Right lobe of liver (tissue), 6 donors: ENCODE measurements at regions not wholly inside any gene's neighbourhood (a gene's known extent, or its start where the extent isn't known, plus 50 kb on each side); places are given as distances from the start of the nearest gene placed in this dataset.

ENCODE experiments used
- ATAC-seq, 4 donors: fragments of 200-7000 bp; cut with Tn5 transposase; one replicate each; pipeline ENCODE4 v1.9.1; 2020; ENCODE audit warnings: mild to moderate bottlenecking in 4 of 4, moderate library complexity in 4 of 4
- DNase-seq, 3 donors: peaks; one replicate each; pipeline ENCODE4 v3.0.0-alpha.2; 2020
- H3K27ac ChIP-seq, 3 donors: fragments of 200-600 bp; one replicate each; pipeline ENCODE4 v1.8.0; 2022
- H3K27me3 ChIP-seq, 2 donors: fragments of 200-600 bp; one replicate each; pipeline ENCODE4 v1.8.0; 2022
- H3K36me3 ChIP-seq, 4 donors: fragments of 200-600 bp; sonication (generic) in 1 of 4; one replicate each; pipeline versions ENCODE4 v1.5.1 to v1.8.0; 2017 to 2022; ENCODE audit warnings: control low read depth in 1 of 4
- H3K4me1 ChIP-seq, 4 donors: fragments of 200-600 bp; sonication (generic) in 1 of 4; one replicate each; pipeline versions ENCODE4 v1.5.1 to v1.8.0; 2017 to 2022; ENCODE audit warnings: control low read depth in 1 of 4
- H3K4me3 ChIP-seq, 3 donors: fragments of 200-600 bp; one replicate each; pipeline ENCODE4 v1.8.0; 2022
- H3K9me3 ChIP-seq, 4 donors: fragments of 200-600 bp; sonication (generic) in 1 of 4; one replicate each; pipeline versions ENCODE4 v1.5.1 to v1.8.0; 2017 to 2022; ENCODE audit warnings: control low read depth in 1 of 4
- POLR2A ChIP-seq: fragments of 450-650 bp; IDR thresholded peaks from one replicate; pipeline ENCODE4 v1.6.1; 2017; ENCODE audit warnings: antibody characterized with exemption, mild to moderate bottlenecking
- WGBS: methylation state at CpG from one replicate; pipeline ENCODE4 v1.1.6; 2018; ENCODE audit warnings: low coverage, low lambda C conversion rate; ENCODE audit not compliant: insufficient coverage; ENCODE audit errors: missing lambda C conversion rate; 5-methylcytosine and 5-hydroxymethylcytosine counted together
- intact Hi-C, 2 donors: fragments of 100-400 bp; cut with DNase I; formaldehyde crosslinking; loops; one replicate each; pipeline versions ENCODE4 v1.11.2 to v1.14.1; 2022
- TF ChIP-seq, protein P1 (sequence below), 4 donors: fragments of 200-600 bp in 3 of 4; fragments of 450-650 bp in 1 of 4; IDR thresholded peaks; one replicate each; pipeline versions ENCODE4 v1.5.1 to v1.8.0; 2016 to 2022; ENCODE audit warnings: antibody characterized with exemption in 4 of 4, mild to moderate bottlenecking in 2 of 4
- donor health status: DM: no; HTN: yes; CAD: no.
- donor health status: DM: no; HTN: no; CAD: no.
- donor health status: DM: no; HTN: no; CAD: no.
- donor health status: DM: no; HTN: yes; CAD: no.
- donor health status: DM: no; HTN: yes; CAD: no.

DNA sequence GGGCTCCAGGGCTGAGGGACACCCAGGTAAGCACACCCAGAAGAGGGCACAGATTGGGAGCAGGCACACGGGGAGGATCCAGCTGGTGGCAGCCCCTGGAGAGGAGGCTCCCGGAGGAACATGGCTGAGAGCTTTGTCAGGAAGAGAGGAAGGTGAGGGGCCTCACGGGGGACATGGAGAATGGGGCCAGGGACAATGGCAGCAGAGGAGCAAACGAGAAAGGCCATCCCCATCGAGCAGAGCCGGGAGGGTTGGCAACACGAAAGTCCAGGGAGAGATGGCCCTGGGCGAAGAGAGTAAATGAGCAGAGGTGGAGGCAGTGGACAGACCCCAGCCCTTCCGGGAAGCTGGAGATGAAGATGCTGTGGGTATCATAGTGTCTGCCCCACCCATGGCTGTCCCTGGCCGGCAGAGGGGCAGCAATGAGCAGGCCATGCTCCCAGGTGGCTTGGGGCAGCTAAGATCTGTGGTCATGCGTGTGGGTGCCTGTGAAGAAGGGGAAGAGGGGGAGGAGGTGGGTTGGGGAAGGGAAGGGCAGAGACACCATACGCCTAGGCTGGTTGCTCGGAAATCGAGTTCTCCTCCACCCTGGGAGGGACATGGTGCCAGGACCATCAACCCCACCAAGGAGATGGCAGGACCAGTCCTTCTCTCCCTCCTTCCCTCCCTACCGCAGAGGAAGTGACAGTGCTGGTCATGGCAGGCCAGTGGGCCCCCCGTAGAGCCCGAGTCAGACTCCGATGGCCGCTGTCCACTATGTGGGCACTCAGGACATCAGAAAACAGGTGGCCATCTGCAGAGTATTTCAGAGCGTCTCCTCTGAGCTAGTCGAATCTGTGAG is 191.7 kb downstream of the NDUFA10 start:
- intact Hi-C loops, result no loop called here
- Histone ChIP-seq H3K27ac (no peak overlapping the region), H3K4me1 (no peaks in the 10 kb centered on the region), H3K9me3 (no peaks in the 10 kb centered on the region), H3K27me3 (no peaks in the 10 kb centered on the region), H3K36me3 (no peaks in the 10 kb centered on the region), H3K4me3 (no peak overlapping the region)
- TF ChIP-seq, protein P1, sequence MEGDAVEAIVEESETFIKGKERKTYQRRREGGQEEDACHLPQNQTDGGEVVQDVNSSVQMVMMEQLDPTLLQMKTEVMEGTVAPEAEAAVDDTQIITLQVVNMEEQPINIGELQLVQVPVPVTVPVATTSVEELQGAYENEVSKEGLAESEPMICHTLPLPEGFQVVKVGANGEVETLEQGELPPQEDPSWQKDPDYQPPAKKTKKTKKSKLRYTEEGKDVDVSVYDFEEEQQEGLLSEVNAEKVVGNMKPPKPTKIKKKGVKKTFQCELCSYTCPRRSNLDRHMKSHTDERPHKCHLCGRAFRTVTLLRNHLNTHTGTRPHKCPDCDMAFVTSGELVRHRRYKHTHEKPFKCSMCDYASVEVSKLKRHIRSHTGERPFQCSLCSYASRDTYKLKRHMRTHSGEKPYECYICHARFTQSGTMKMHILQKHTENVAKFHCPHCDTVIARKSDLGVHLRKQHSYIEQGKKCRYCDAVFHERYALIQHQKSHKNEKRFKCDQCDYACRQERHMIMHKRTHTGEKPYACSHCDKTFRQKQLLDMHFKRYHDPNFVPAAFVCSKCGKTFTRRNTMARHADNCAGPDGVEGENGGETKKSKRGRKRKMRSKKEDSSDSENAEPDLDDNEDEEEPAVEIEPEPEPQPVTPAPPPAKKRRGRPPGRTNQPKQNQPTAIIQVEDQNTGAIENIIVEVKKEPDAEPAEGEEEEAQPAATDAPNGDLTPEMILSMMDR (IDR thresholded peaks at IDR 0.05), result no peak
- TF ChIP-seq POLR2A, result no peak
- no peak for ATAC-seq
- 78% methylated on average over 10 of the region's 21 CpGs for WGBS
- DNase-seq, result no peak

DNA sequence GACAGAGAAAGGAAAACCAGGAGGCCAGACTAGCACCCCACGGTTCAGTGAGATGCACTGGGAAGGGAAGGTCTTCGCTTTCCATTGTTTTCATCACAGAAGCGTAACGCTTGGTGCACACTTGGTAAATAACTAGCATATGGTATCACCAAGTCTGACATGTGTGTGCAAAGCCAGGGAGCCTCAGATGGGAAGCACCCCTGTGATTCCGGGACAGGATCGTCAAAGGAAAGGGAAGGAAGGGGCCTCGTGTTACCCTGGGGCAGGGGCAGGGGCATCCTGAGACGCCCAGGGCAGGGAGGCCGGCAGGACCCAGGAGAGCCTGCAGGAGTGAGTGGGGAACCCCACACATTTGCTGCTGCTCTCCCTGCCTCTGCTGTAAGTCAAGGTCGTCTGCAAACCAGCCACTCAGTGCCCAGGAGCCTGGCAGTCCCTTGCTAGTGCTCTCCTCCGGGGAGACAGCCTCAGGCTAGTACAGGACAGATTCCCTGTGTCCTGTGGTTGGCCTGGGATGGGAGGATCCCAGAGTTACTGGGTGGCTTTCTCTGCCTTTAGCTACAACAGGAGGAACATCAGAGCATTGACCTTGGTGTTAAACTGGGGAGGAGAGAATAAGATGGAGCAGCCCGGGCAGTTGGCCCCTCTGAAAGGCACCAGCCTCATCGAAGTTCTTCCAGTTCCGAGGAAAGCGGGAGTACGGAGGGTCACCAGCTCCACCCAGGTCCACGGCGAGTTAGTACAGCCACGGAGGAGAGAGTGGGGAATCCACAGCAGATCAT is 192.5 kb downstream of the NDUFA10 start:
- no peaks in the 10 kb centered on the region for H3K4me1 ChIP-seq
- TF ChIP-seq POLR2A, result no peak
- TF ChIP-seq, protein P1 (IDR thresholded peaks at IDR 0.05), result no peak
- no peak for DNase-seq
- ATAC-seq, result no peak
- no peak overlapping the region for H3K27ac ChIP-seq
- no peaks in the 10 kb centered on the region for H3K36me3 ChIP-seq
- no peaks in the 10 kb centered on the region for H3K27me3 ChIP-seq
- 65% methylated on average over 10 of the region's 19 CpGs for WGBS
- H3K9me3 ChIP-seq, result no peaks in the 10 kb centered on the region
- intact Hi-C loops, result no loop called here
- no peak overlapping the region for H3K4me3 ChIP-seq

DNA sequence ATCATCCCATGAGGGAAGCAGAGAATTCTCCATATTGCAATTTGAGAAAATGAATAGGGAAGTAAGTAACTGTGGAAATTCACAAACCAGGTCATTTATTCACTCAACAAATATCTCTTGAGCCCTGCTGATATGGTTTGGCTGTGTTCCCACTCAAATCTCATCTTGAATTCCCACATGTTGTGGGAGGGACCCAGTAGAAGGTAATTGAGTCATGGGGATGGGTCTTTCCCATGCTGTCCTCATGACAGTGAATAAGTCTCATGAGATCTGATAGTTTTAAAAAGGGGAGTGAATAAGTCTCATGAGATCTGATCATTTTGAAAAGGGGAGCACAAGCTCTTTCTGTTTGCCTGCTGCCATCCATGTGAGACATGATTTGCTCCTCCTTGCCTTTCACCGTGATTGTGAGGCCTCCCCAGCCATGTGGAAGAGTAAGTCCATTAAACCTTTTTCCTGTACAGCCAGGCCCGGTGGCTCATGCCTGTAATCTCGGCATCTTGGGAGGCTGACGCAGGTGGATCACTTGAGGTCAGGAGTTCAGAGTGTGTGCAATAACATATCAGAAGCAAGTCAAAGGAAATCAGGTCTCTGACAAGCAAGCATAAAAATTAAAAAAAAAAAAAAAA is 193.2 kb downstream of the NDUFA10 start:
- H3K27me3 ChIP-seq, result no peaks in the 10 kb centered on the region
- WGBS, result no CpG with 5 or more reads among the region's 4 CpGs
- no peak overlapping the region for H3K4me3 ChIP-seq
- DNase-seq, result peak in 1 of 3 donors; percentile 19
- H3K4me1 ChIP-seq, result no peaks in the 10 kb centered on the region
- no peaks in the 10 kb centered on the region for H3K9me3 ChIP-seq
- no peak for TF ChIP-seq POLR2A
- TF ChIP-seq, protein P1 (IDR thresholded peaks at IDR 0.05), result no peak
- no peaks in the 10 kb centered on the region for H3K36me3 ChIP-seq
- no peak overlapping the region for H3K27ac ChIP-seq
- intact Hi-C loops, result no loop called here
- no peak for ATAC-seq

DNA sequence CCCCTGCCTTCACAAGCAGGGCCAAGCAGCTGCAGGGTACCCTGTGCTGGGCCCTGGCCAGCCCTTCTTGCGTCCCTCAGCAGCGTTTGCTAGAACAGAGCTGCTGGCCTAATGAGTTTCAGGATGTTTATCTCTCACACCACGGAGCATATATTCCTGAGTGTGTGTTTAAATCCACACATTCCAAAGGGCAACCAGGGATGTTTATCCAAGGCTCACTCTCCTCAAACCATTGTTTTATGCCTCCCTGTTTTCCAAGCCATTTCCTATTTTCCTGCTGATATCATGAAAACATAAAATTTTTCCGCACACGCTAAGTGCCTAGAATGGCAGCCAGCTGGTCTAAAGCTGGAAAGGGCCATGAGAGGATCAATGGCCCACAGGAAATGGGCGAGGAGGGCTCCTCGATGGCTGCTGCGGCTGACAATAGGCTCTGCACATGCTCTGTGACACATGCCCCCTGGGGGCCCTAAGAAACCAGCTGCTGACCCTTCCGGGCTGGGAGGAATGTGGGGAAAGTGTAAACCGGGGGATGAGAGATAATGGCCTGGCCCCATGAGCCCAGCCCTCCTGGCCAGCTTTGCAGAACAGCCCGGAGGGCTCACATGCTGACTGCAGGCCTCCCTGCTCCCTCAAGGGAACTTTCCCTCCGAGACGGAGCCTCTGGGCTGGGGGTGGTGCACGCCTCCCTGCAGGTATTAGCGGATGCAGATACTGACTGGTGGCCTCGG is 194.0 kb downstream of the NDUFA10 start:
- intact Hi-C loops, result no loop called here
- no peaks in the 10 kb centered on the region for H3K36me3 ChIP-seq
- WGBS, result 54% methylated on average over 10 of the region's 16 CpGs
- ATAC-seq (peak; percentile 55 to 62 (median 60)), DNase-seq (no peak)
- H3K4me3 ChIP-seq, result no peak overlapping the region
- no peaks in the 10 kb centered on the region for H3K9me3 ChIP-seq
- H3K27ac ChIP-seq, result no peak overlapping the region
- TF ChIP-seq POLR2A, result no peak
- TF ChIP-seq, protein P1 (IDR thresholded peaks at IDR 0.05), result no peak
- no peaks in the 10 kb centered on the region for H3K4me1 ChIP-seq
- no peaks in the 10 kb centered on the region for H3K27me3 ChIP-seq
